GM20431 (cell line): ENCODE measurements at regions not wholly inside any gene's neighbourhood (a gene's known extent, or its start where the extent isn't known, plus 50 kb on each side); places are given as distances from the start of the nearest gene placed in this dataset.
"Not testable (repeated sequence)": the region's sequence is repeated elsewhere in the genome, so short reads cannot be mapped to it uniquely, and the experiment has no call there.

ENCODE experiments used
- in situ Hi-C: fragments of 300-500 bp; cut with MseI, MboI; formaldehyde crosslinking; loops from one replicate; pipeline ENCODE4 v1.15.0; 2020; ENCODE audit warnings: low sequenced_read_pairs; ENCODE audit not compliant: unreplicated experiment

DNA sequence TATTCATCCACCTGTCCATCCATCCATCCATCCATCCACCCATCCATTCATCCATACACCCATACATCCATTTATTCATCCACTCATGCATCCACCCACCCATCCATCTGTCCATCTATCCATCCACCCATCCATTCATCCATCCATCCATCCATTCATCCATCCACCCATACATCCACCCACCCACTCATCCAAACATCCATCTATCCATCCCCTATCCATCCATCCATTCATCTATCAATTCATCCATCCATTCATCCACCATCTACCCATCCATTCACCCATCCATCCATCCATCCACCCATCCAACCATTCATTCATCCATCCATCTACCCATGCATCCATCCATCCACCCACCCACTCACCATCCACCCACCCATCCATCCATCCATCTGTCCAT is 142.6 kb upstream of the SFSWAP start:
- in situ Hi-C loops, result no loop called here

DNA sequence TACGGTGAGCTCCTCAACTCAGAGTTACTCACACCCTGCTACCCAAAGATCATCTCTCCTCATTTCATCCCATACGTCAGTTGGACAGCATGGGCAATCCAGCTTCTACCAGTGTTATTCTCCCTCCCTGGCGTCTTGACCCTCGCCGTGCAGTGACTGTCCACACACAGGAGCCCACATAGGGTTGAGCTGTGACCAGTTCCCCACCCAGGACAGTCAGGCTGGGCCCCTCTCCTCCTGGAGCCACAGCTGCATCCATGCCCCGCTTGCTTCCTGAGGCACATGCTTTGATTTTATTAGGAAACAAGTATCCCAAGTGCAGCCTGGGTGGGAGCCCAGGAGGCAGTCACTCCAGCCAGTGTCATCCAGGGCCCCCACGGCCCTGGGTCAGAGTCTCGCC is 140.3 kb upstream of the SFSWAP start:
- in situ Hi-C loops, result no loop called here

GRCh38 chr12:131571827-131572226 is 139.1 kb upstream of the SFSWAP start:
- in situ Hi-C loops, result no loop called here

DNA sequence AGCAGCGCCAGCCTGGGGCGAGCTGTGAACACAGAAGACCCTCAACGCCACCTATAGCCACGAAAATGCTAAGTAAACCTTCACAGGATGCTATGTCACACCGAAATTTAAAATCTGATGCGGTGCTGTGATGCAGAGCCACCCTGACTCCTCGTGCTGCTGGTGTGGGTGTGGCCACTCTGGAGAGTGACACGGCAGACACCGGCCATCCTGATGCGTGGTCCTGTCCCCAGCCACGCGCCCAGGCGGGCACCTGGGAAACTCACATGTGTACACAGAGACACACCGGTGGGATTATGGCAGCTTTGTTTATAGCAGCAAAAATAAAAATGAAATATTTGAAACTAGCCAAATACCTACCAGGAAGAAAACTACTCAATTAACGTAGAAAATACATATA is 138.3 kb upstream of the SFSWAP start:
- in situ Hi-C loops, result no loop called here

- in situ Hi-C loops, result no loop called here
Observed at GRCh38 chr12:131573631-131574394, 137.1 kb upstream of the SFSWAP start.

- in situ Hi-C loops, result no loop called here
Observed at GRCh38 chr12:131574395-131574771, 136.5 kb upstream of the SFSWAP start.

- in situ Hi-C loops, result no loop called here
Observed at GRCh38 chr12:131575371-131575770, 135.5 kb upstream of the SFSWAP start.

GRCh38 chr12:131576734-131577133 is 134.2 kb upstream of the SFSWAP start:
- in situ Hi-C loops, result not testable (repeated sequence)

GRCh38 chr12:131577766-131578165 is 133.1 kb upstream of the SFSWAP start:
- in situ Hi-C loops, result no loop called here

- in situ Hi-C loops, result no loop called here
Observed at GRCh38 chr12:131578828-131579470, 131.9 kb upstream of the SFSWAP start.

GRCh38 chr12:131583090-131583712 is 127.7 kb upstream of the SFSWAP start:
- in situ Hi-C loops, result no loop called here

GRCh38 chr12:131586269-131586668 is 124.6 kb upstream of the SFSWAP start:
- in situ Hi-C loops, result no loop called here

DNA sequence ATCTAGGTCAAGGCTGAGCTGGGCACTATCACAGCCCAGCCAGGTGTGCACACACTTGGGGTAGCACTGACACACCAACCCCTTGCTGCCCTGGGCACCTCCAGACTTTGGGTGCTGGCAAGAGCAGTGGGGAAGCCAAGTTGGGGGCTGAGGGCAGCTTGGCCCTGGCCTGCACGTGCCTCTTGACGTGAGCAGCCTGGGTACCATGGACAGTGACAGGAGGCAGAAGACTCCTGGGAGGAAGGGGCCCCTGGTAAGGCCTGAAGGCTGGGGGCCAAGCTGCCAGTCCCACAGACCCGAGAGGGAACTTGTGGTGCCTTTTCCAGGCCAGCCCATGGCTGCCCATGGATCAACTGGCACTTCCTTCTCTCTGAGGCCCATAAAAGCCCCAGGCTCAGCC is 124.1 kb upstream of the SFSWAP start:
- in situ Hi-C loops, result no loop called here

- in situ Hi-C loops, result no loop called here
Observed at GRCh38 chr12:131587565-131587964, 123.3 kb upstream of the SFSWAP start.

DNA sequence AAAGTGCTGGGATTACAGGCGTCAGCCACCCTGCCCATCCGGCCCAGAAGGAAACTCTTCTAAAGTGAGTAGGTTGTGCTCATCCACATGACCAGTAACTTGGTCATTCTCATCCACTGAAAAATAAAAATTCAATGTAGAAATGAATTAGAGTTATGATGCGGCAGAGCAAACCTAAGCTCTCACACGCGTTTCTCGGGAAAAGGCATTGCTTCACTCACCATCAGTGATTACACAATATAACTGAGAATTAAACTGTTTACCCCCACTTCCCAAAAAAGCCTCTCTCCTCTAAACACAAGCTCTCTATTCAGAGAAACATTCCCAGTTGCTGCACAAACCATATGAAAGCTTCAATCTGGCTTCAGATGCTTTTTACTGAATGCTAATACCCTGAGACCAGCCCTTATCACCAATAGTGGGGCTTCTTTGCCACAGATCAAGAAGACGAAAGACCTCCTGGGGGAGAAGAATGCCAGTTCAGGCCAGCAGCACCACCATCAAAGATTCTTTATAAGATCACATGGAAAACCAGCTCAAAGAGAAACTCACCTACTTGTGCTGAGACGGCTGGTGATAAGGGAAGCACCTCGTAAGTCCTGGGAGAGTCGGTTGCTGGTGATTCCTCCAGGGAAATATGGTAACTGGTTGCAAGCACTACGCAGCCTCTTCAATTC is 121.5 kb upstream of the SFSWAP start:
- in situ Hi-C loops, result no loop called here

- in situ Hi-C loops, result no loop called here
Observed at GRCh38 chr12:131589966-131590365, 120.9 kb upstream of the SFSWAP start.

DNA sequence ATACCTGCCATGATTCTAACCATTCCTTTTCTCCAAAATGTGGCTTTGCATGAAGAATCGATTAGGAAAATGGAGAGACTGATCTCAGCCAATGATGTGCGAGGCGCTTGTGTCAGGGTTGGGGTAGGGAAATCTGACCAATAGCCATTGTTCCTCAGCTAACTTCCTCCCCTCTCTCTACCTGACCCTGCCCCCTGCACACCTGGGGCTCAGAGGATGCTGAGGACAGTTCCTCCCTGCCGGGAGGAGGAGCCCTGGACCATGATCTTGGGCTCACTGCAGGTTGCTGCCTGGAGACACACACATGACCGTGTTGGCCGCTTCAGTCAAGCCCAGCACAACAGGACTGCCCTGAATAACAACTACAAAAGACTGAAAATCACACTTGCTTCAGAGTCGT is 119.8 kb upstream of the SFSWAP start:
- in situ Hi-C loops, result no loop called here

DNA sequence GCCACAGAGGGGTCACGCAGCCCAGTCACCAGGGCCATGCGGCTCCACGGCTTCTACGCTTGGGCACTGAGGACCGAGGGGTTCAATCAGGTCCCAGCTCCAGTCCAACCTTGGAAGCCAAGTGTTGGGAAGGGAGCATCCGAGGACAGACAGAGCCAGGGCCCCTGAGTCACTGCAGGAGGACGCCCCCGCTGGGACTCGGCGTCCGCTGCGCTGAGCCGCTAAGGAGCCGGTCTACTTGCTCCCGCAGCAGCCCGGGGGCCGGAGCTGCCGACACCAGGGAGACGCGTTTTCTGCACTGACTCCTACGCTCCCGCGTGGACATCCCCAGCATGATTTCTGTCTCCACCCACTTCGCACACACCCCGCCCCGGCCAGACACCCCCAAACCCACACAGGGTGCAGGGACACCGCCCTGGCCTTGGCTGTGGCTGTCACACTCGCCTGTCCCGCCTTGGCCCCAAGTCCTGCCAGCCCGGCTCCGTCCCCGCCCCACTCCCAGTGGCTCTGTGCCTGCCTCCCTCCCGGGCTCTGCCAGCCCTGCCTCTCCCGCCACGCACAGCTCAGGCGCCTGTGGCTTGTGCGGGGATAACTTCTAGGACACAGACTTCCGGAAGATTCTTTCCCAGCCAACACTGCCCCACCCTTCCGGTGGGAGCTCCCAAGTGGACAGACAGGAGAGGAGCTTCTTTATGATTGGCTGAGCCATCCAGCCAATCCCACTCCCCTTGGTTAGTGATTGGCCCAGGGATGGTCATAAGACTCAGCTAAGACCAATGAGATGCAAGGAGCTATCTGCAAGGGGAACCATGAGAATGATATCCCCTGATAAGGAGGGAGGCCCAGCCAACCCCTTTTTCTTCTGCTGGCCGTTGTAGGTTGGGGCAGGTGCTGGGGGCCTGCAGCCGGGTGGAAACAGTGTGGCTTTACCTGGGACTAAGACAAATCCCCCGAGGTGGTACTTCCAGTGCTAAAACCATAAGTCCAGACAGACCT is 118.9 kb upstream of the SFSWAP start:
- in situ Hi-C loops, result no loop called here

- in situ Hi-C loops, result no loop called here
Observed at GRCh38 chr12:131592972-131593371, 117.9 kb upstream of the SFSWAP start.

- in situ Hi-C loops, result no loop called here
Observed at GRCh38 chr12:131593406-131593805, 117.5 kb upstream of the SFSWAP start.
